ENCODE measurements at regions not wholly inside any gene's neighbourhood (a gene's known extent, or its start where the extent isn't known, plus 50 kb on each side); places are given as distances from the start of the nearest gene placed in this dataset.
"Not testable (repeated sequence)": the region's sequence is repeated elsewhere in the genome, so short reads cannot be mapped to it uniquely, and the experiment has no call there.

DNA sequence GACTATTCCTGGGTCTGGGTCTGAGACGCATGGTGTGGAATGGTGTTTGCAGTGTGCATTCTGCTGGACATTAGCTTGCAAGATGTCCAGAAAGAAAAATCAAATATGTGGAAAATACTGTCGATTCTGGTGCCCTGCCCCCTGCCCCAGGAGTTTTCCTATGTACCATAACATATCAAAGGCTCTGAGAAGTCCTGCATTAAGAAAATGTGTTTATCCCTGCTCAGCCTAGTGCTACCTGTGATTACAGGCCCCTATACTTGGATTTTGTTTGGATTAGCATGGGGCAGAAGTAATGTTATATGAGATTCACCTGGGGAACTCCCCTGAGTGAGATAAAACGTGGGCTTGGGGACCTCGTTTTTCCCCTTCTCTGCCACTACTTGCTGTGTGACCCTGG is 325.0 kb downstream of the CBLN1 start:
- peaks cover 0 to 2% of the 10 kb centered on the region in 2 donors for H3K9me3 ChIP-seq (ENCODE audit: control insufficient read depth in 2 of 2, low read length in 2 of 2)
- H3K27ac ChIP-seq (ENCODE audit: low read length) = no peak overlapping the region

GRCh38 chr16:48955837-48956236 is 325.8 kb downstream of the CBLN1 start:
- Histone ChIP-seq H3K9ac (ENCODE audit: low read length in 2 of 2) (no peak overlapping the region), H3K4me1 (ENCODE audit: control insufficient read depth, insufficient read depth, low read length) (no peaks in the 10 kb centered on the region), H3K27ac (ENCODE audit: low read length) (no peak overlapping the region)

More for the DNA sequence above, 325.0 kb downstream of the CBLN1 start:
- Histone ChIP-seq H3K4me1 (ENCODE audit: control insufficient read depth, insufficient read depth, low read length) (no peaks in the 10 kb centered on the region), H3K27me3 (ENCODE audit: control insufficient read depth in 1 of 2, insufficient read depth in 2 of 2, low read length in 2 of 2) (no peaks in the 10 kb centered on the region), H3K4me3 (ENCODE audit: low read length in 2 of 2) (no peak overlapping the region), H3K36me3 (ENCODE audit: control insufficient read depth in 2 of 2, insufficient read depth in 2 of 2, low read length in 2 of 2) (no peaks in the 10 kb centered on the region), H3K9ac (ENCODE audit: low read length in 2 of 2) (no peak overlapping the region)

DNA sequence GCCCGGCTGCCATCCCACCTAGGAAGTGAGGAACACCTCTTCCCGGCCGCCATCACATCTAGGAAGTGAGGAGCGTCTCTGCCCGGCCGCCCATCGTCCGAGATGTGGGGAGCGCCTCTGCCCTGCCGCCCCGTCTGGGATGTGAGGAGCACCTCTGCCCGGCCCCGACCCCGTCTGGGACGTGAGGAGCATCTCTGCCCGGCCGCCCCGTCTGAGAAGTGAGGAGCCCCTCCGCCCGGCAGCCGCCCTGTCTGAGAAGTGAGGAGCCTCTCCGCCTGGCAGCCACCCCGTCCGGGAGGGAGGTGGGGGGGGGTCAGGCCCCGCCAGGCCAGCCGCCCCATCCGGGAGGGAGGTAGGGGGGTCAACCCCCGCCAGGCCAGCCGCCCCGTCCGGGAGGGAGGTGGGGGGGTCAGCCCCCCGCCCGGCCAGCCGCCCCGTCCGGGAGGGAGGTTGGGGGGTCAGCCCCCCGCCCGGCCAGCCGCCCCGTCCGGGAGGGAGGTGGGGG is 330.0 kb downstream of the CBLN1 start:
- not testable (repeated sequence) for H3K36me3 ChIP-seq (ENCODE audit: control insufficient read depth in 2 of 2, insufficient read depth in 2 of 2, low read length in 2 of 2); H3K27ac ChIP-seq (ENCODE audit: low read length); H3K9ac ChIP-seq (ENCODE audit: low read length in 2 of 2); H3K9me3 ChIP-seq (ENCODE audit: control insufficient read depth in 2 of 2, low read length in 2 of 2); H3K4me1 ChIP-seq (ENCODE audit: control insufficient read depth, insufficient read depth, low read length); H3K4me3 ChIP-seq (ENCODE audit: low read length in 2 of 2); H3K27me3 ChIP-seq (ENCODE audit: control insufficient read depth in 1 of 2, insufficient read depth in 2 of 2, low read length in 2 of 2)

More at GRCh38 chr16:48955837-48956236, 325.8 kb downstream of the CBLN1 start:
- H3K9me3 ChIP-seq (ENCODE audit: control insufficient read depth in 2 of 2, low read length in 2 of 2) = peaks cover 0 to 2% of the 10 kb centered on the region in 2 donors
- H3K4me3 ChIP-seq (ENCODE audit: low read length in 2 of 2) = no peak overlapping the region
- no peaks in the 10 kb centered on the region for H3K27me3 ChIP-seq (ENCODE audit: control insufficient read depth in 1 of 2, insufficient read depth in 2 of 2, low read length in 2 of 2)
- no peaks in the 10 kb centered on the region for H3K36me3 ChIP-seq (ENCODE audit: control insufficient read depth in 2 of 2, insufficient read depth in 2 of 2, low read length in 2 of 2)

GRCh38 chr16:48950184-48950583 is 331.5 kb downstream of the CBLN1 start:
- Histone ChIP-seq H3K27ac (ENCODE audit: low read length) (no peak overlapping the region), H3K36me3 (ENCODE audit: control insufficient read depth in 2 of 2, insufficient read depth in 2 of 2, low read length in 2 of 2) (no peaks in the 10 kb centered on the region), H3K4me3 (ENCODE audit: low read length in 2 of 2) (no peak overlapping the region), H3K27me3 (ENCODE audit: control insufficient read depth in 1 of 2, insufficient read depth in 2 of 2, low read length in 2 of 2) (no peaks in the 10 kb centered on the region), H3K4me1 (ENCODE audit: control insufficient read depth, insufficient read depth, low read length) (peaks cover 11% of the 10 kb centered on the region), H3K9ac (ENCODE audit: low read length in 2 of 2) (no peak overlapping the region), H3K9me3 (ENCODE audit: control insufficient read depth in 2 of 2, low read length in 2 of 2) (no peaks in the 10 kb centered on the region)

DNA sequence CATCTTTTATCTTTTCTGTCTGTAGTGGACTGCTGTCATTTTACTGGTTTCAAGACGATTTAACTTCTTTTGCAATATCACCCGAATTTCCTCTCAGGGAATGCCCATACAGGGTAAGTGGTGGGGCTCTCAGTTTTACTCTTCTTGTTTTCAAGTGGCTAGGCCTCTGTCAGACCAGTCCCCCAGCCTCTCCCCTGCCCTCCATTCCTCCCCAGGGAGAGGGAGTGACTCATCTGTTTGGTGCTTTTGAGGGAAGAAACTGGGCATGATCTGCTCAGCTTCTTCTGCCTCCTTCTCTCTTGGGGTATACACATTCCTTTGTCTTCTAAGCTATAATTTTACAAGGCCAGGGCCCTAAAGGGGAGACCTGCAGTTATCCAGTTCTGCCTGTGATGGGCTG is 332.0 kb downstream of the CBLN1 start:
- no peaks in the 10 kb centered on the region for H3K9me3 ChIP-seq (ENCODE audit: control insufficient read depth in 2 of 2, low read length in 2 of 2)

GRCh38 chr16:48948911-48949310 is 332.7 kb downstream of the CBLN1 start:
- no peaks in the 10 kb centered on the region for H3K36me3 ChIP-seq (ENCODE audit: control insufficient read depth in 2 of 2, insufficient read depth in 2 of 2, low read length in 2 of 2)
- no peaks in the 10 kb centered on the region for H3K27me3 ChIP-seq (ENCODE audit: control insufficient read depth in 1 of 2, insufficient read depth in 2 of 2, low read length in 2 of 2)
- no peak overlapping the region for H3K9ac ChIP-seq (ENCODE audit: low read length in 2 of 2)
- H3K4me3 ChIP-seq (ENCODE audit: low read length in 2 of 2) = no peak overlapping the region
- H3K27ac ChIP-seq (ENCODE audit: low read length) = no peak overlapping the region
- H3K4me1 ChIP-seq (ENCODE audit: control insufficient read depth, insufficient read depth, low read length) = peaks cover 11% of the 10 kb centered on the region
- H3K9me3 ChIP-seq (ENCODE audit: control insufficient read depth in 2 of 2, low read length in 2 of 2) = no peaks in the 10 kb centered on the region

More for the DNA sequence above, 332.0 kb downstream of the CBLN1 start:
- Histone ChIP-seq H3K36me3 (ENCODE audit: control insufficient read depth in 2 of 2, insufficient read depth in 2 of 2, low read length in 2 of 2) (no peaks in the 10 kb centered on the region), H3K27me3 (ENCODE audit: control insufficient read depth in 1 of 2, insufficient read depth in 2 of 2, low read length in 2 of 2) (no peaks in the 10 kb centered on the region), H3K4me1 (ENCODE audit: control insufficient read depth, insufficient read depth, low read length) (peaks cover 11% of the 10 kb centered on the region), H3K27ac (ENCODE audit: low read length) (no peak overlapping the region), H3K9ac (ENCODE audit: low read length in 2 of 2) (no peak overlapping the region), H3K4me3 (ENCODE audit: low read length in 2 of 2) (no peak overlapping the region)

DNA sequence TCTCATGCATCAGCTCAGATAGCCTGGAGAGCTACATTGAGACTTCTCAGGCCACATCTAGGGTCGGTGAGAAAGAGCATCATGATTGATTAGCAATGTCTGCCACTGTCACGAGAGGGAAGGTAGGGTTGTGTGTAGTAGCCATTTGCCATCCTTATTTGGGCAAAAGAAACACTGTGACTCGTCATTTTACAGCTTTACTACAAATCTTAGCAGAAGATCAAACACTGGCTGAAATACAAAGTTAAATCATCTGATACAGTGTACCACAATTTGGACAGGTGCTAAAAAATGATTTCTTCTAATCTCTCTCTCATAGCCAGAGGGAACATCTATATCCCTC is 334.3 kb downstream of the CBLN1 start:
- no peaks in the 10 kb centered on the region for H3K9me3 ChIP-seq (ENCODE audit: control insufficient read depth in 2 of 2, low read length in 2 of 2)
- peaks cover 11% of the 10 kb centered on the region for H3K4me1 ChIP-seq (ENCODE audit: control insufficient read depth, insufficient read depth, low read length)
- H3K4me3 ChIP-seq (ENCODE audit: low read length in 2 of 2) = no peak overlapping the region
- no peaks in the 10 kb centered on the region for H3K36me3 ChIP-seq (ENCODE audit: control insufficient read depth in 2 of 2, insufficient read depth in 2 of 2, low read length in 2 of 2)
- H3K27me3 ChIP-seq (ENCODE audit: control insufficient read depth in 1 of 2, insufficient read depth in 2 of 2, low read length in 2 of 2) = no peaks in the 10 kb centered on the region
- H3K27ac ChIP-seq (ENCODE audit: low read length) = no peak overlapping the region
- no peak overlapping the region for H3K9ac ChIP-seq (ENCODE audit: low read length in 2 of 2)

- H3K9ac ChIP-seq (ENCODE audit: low read length in 2 of 2) = no peak overlapping the region
- H3K27ac ChIP-seq (ENCODE audit: low read length) = no peak overlapping the region
- no peak overlapping the region for H3K4me3 ChIP-seq (ENCODE audit: low read length in 2 of 2)
- no peaks in the 10 kb centered on the region for H3K27me3 ChIP-seq (ENCODE audit: control insufficient read depth in 1 of 2, insufficient read depth in 2 of 2, low read length in 2 of 2)
- peaks cover 11% of the 10 kb centered on the region for H3K4me1 ChIP-seq (ENCODE audit: control insufficient read depth, insufficient read depth, low read length)
- no peaks in the 10 kb centered on the region for H3K36me3 ChIP-seq (ENCODE audit: control insufficient read depth in 2 of 2, insufficient read depth in 2 of 2, low read length in 2 of 2)
- H3K9me3 ChIP-seq (ENCODE audit: control insufficient read depth in 2 of 2, low read length in 2 of 2) = no peaks in the 10 kb centered on the region
Measured at GRCh38 chr16:48946686-48947370, 334.8 kb downstream of the CBLN1 start.

DNA sequence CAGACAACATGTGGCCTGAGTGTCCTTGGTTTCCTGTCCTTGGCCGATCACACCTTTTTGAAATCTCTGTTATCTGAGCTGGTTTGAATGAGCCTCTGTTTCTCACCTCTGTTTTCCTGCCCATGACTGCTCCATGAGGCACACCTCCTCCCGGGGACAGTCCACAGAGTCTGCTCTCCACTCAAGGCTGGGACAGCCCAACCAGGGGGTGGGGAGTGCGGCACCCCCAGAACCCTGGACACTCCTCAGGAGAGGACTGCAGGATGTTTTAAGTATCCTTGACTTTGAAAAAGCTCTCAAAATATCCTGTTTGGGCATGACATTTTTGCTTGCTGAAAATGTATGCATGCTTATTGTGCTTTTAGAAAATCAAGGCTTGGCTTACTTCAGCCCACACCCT is 333.0 kb upstream of the N4BP1 start:
- Histone ChIP-seq H3K36me3 (ENCODE audit: control insufficient read depth in 2 of 2, insufficient read depth in 2 of 2, low read length in 2 of 2) (no peaks in the 10 kb centered on the region), H3K9me3 (ENCODE audit: control insufficient read depth in 2 of 2, low read length in 2 of 2) (no peaks in the 10 kb centered on the region), H3K9ac (ENCODE audit: low read length in 2 of 2) (no peak overlapping the region), H3K27me3 (ENCODE audit: control insufficient read depth in 1 of 2, insufficient read depth in 2 of 2, low read length in 2 of 2) (no peaks in the 10 kb centered on the region), H3K4me3 (ENCODE audit: low read length in 2 of 2) (no peak overlapping the region), H3K4me1 (ENCODE audit: control insufficient read depth, insufficient read depth, low read length) (peaks cover 11% of the 10 kb centered on the region), H3K27ac (ENCODE audit: low read length) (no peak overlapping the region)

DNA sequence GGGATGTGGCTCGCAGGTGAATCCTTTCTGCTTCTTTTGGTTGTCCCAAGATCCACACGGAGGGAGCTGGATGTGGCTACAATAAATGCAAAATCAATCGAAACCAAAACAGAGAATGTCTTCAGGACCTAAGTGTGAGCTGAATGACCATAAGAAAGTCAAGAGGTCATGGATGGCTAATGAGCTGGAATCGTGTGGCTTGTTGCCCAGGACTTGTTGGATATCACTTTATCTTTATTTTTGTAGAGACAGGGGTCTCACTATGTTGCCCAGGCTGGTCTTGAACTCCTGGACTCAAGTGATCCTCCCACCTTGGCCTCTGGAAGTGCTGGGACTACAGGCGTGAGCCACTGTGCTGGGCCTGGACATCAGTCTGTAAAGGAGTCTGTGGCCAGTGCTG is 326.8 kb upstream of the N4BP1 start:
- Histone ChIP-seq H3K36me3 (ENCODE audit: control insufficient read depth in 2 of 2, insufficient read depth in 2 of 2, low read length in 2 of 2) (no peaks in the 10 kb centered on the region), H3K27me3 (ENCODE audit: control insufficient read depth in 1 of 2, insufficient read depth in 2 of 2, low read length in 2 of 2) (peaks cover 0 to 3% of the 10 kb centered on the region in 2 donors), H3K4me3 (ENCODE audit: low read length in 2 of 2) (no peak overlapping the region), H3K9me3 (ENCODE audit: control insufficient read depth in 2 of 2, low read length in 2 of 2) (no peaks in the 10 kb centered on the region), H3K4me1 (ENCODE audit: control insufficient read depth, insufficient read depth, low read length) (no peaks in the 10 kb centered on the region), H3K9ac (ENCODE audit: low read length in 2 of 2) (no peak overlapping the region), H3K27ac (ENCODE audit: low read length) (no peak overlapping the region)

DNA sequence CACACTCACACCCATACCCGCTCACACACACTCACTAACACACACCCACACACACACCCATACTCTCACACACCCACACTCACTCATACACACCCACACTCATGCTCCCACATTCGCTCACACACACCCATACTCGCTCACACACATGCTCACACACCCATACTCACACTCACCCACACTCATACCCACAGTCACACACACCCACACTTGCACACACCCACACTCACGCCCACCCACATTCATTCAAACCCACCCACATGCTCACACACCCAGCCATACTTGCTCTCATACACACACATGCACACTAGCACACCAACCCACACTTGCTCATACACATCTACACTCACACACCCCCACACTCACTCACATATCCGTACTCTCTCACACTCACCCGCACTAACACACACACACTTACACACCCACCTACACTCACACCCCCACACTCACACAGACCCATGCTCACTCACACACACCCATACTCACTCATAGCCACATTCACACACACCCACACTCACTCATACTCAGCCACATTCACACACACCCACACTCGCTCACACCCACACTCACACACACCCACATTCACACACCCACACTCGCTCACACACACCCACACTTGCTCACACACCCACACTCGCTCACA is 322.4 kb upstream of the N4BP1 start:
- Histone ChIP-seq H3K4me1 (ENCODE audit: control insufficient read depth, insufficient read depth, low read length) (no peaks in the 10 kb centered on the region), H3K27me3 (ENCODE audit: control insufficient read depth in 1 of 2, insufficient read depth in 2 of 2, low read length in 2 of 2) (peaks cover 0 to 3% of the 10 kb centered on the region in 2 donors), H3K27ac (ENCODE audit: low read length) (no peak overlapping the region), H3K9me3 (ENCODE audit: control insufficient read depth in 2 of 2, low read length in 2 of 2) (no peaks in the 10 kb centered on the region), H3K4me3 (ENCODE audit: low read length in 2 of 2) (no peak overlapping the region), H3K9ac (ENCODE audit: low read length in 2 of 2) (no peak overlapping the region), H3K36me3 (ENCODE audit: control insufficient read depth in 2 of 2, insufficient read depth in 2 of 2, low read length in 2 of 2) (no peaks in the 10 kb centered on the region)

Measured in stomach smooth muscle (tissue), 2 donors.